ENCODE measurements at regions not wholly inside any gene's neighbourhood (a gene's known extent, or its start where the extent isn't known, plus 50 kb on each side); places are given as distances from the start of the nearest gene placed in this dataset.

- CTCF ChIA-PET, result no interaction called here
- no peaks in the 10 kb centered on the region for H3K9me2 ChIP-seq (ENCODE audit: insufficient read depth)
- no peaks in the 10 kb centered on the region for H3K4me1 ChIP-seq (ENCODE audit: control insufficient read depth in 1 of 2, insufficient read depth in 2 of 2, low read length in 2 of 2)
- no peak overlapping the region for H3K9ac ChIP-seq (ENCODE audit: low read length)
- no peak overlapping the region for H2AFZ ChIP-seq (ENCODE audit: low read depth, low read length, poor library complexity, severe bottlenecking)
- H3K36me3 ChIP-seq (ENCODE audit: control insufficient read depth in 1 of 2, insufficient read depth in 2 of 2, low read length in 2 of 2), result no peaks in the 10 kb centered on the region
- ATAC-seq (no peak), DNase-seq (ENCODE audit: low read depth, low spot score) (no peak)
- peaks cover 0 to 8% of the 10 kb centered on the region in 2 experiments; a peak in 2 of 4 replicates for H3K9me3 ChIP-seq (ENCODE audit: control insufficient read depth in 1 of 2, insufficient read depth in 1 of 2, low read depth in 1 of 2, low read length in 2 of 2)
- RAD21 ChIA-PET (ENCODE audit: low non-redundant PET in 1 of 2, low total read pairs in 2 of 2, uncharacterized antibody in 2 of 2, unreplicated experiment in 2 of 2), result no interaction called here
- H3K79me2 ChIP-seq (ENCODE audit: insufficient read depth, low read length), result no peaks in the 10 kb centered on the region
- H3K4me2 ChIP-seq (ENCODE audit: low read length), result no peak overlapping the region
- no peak overlapping the region for H3K27ac ChIP-seq (ENCODE audit: low read depth, low read length)
- TF ChIP-seq FOSL1 (IDR thresholded peaks at IDR 0.05; ENCODE audit: low read depth) (no peak), TCF7L2 (IDR thresholded peaks at IDR 0.05; ENCODE audit: borderline replicate concordance, extremely low read depth, insufficient read depth, insufficient read length) (no peak), POLR2AphosphoS5 (IDR thresholded peaks at IDR 0.05; ENCODE audit: low read depth, low read length) (no peak), ZBTB33 (IDR thresholded peaks at IDR 0.05; ENCODE audit: extremely low read depth, insufficient replicate concordance, low read length) (no peak), CTCF (IDR thresholded peaks at IDR 0.05 in 2 of 3, conservative IDR thresholded peaks at IDR 0.05 in 1 of 3; ENCODE audit: borderline replicate concordance in 1 of 3, insufficient read depth in 1 of 3, low read depth in 2 of 3, low read length in 2 of 3) (no peak), EZH2 (IDR thresholded peaks at IDR 0.05) (no peak), CBX3 (IDR thresholded peaks at IDR 0.05; ENCODE audit: low read depth) (no peak), ZFX (IDR thresholded peaks at IDR 0.05) (no peak)
- intact Hi-C loops (cut with micrococcal nuclease), result no loop called here
- H3K27me3 ChIP-seq (ENCODE audit: insufficient read depth, low read length), result no peaks in the 10 kb centered on the region
- POLR2A ChIA-PET, result no interaction called here
- H3K4me3 ChIP-seq (replicated peaks in 1 of 2; ENCODE audit: low read depth in 1 of 2, low read length in 2 of 2), result no peak overlapping the region
- no TSS peak for BruUV-seq (replicated peaks)
- no peaks in the 10 kb centered on the region for H4K20me1 ChIP-seq (ENCODE audit: insufficient read depth)
These were observed 1025.2 kb downstream of the TBC1D22A start for GRCh38 chr22:47787501-47788227.
